SK-N-SH treated with all-trans-retinoic acid at 6 μM for 48 hours (cell line): ENCODE measurements at regions not wholly inside any gene's neighbourhood (a gene's known extent, or its start where the extent isn't known, plus 50 kb on each side); places are given as distances from the start of the nearest gene placed in this dataset.

ENCODE experiments used
- ATAC-seq: fragments of 200-7000 bp; cut with Tn5 transposase; 3 replicates; pipeline ENCODE4 v1.9.1; 2020; ENCODE audit warnings: mild to moderate bottlenecking, moderate library complexity
- ARNTL ChIP-seq: fragments of 450-650 bp; formaldehyde crosslinking; IDR thresholded peaks from 2 replicates; pipeline ENCODE4 v1.5.0; 2020; ENCODE audit warnings: low read depth, mild to moderate bottlenecking, moderate library complexity, borderline replicate concordance
- BACH2 ChIP-seq: fragments of 250-450 bp; sonication (Bioruptor Pico); IDR thresholded peaks from 2 replicates; pipeline ENCODE4 v1.9.0; 2021; ENCODE audit warnings: mild to moderate bottlenecking, borderline replicate concordance
- CREB5 ChIP-seq: fragments of 250-450 bp; sonication (Bioruptor Pico); IDR thresholded peaks from 2 replicates; pipeline ENCODE4 v1.5.1; 2020; ENCODE audit warnings: low read depth, mild to moderate bottlenecking, moderate library complexity
- CSRNP3 ChIP-seq: fragments of 250-450 bp; sonication (Bioruptor Pico); IDR thresholded peaks from 2 replicates; pipeline ENCODE4 v1.5.1; 2021; ENCODE audit warnings: mild to moderate bottlenecking, moderate library complexity
- ESRRG ChIP-seq: fragments of 250-450 bp; sonication (Bioruptor Pico); IDR thresholded peaks from 2 replicates; pipeline ENCODE4 v1.6.1; 2021; ENCODE audit warnings: mild to moderate bottlenecking
- GLIS3 ChIP-seq: fragments of 250-450 bp; sonication (Bioruptor Pico); IDR thresholded peaks from 2 replicates; pipeline ENCODE4 v1.5.0; 2020; ENCODE audit warnings: mild to moderate bottlenecking, moderate library complexity
- OSR1 ChIP-seq: fragments of 250-450 bp; sonication (Bioruptor Pico); IDR thresholded peaks from 2 replicates; pipeline ENCODE4 v1.8.0; 2022; ENCODE audit warnings: moderate library complexity, mild to moderate bottlenecking, inconsistent platforms
- PATZ1 ChIP-seq: fragments of 250-450 bp; sonication (Bioruptor Pico); IDR thresholded peaks from 2 replicates; pipeline ENCODE4 v1.8.0; 2020; ENCODE audit warnings: mild to moderate bottlenecking, moderate library complexity, borderline replicate concordance
- PPARA ChIP-seq: fragments of 250-450 bp; sonication (Bioruptor Pico); IDR thresholded peaks from 2 replicates; pipeline ENCODE4 v1.5.0; 2020; ENCODE audit warnings: mild to moderate bottlenecking, borderline replicate concordance
- RARB ChIP-seq: fragments of 250-450 bp; sonication (Bioruptor Pico); IDR thresholded peaks from 2 replicates; pipeline ENCODE4 v1.8.0; 2021; ENCODE audit warnings: mild to moderate bottlenecking, moderate library complexity
- TCF4 ChIP-seq: fragments of 250-450 bp; sonication (Bioruptor Pico); IDR thresholded peaks from 2 replicates; pipeline ENCODE4 v1.8.0; 2021; ENCODE audit warnings: mild to moderate bottlenecking, moderate library complexity, borderline replicate concordance
- TOX ChIP-seq: fragments of 250-450 bp; sonication (Bioruptor Pico); IDR thresholded peaks from 2 replicates; pipeline ENCODE4 v1.8.0; 2021; ENCODE audit warnings: mild to moderate bottlenecking, moderate library complexity, borderline replicate concordance
- TSHZ2 ChIP-seq: fragments of 250-450 bp; sonication (Bioruptor Pico); IDR thresholded peaks from 2 replicates; pipeline ENCODE4 v1.5.0; 2020; ENCODE audit warnings: mild to moderate bottlenecking, moderate library complexity
- ZC3H10 ChIP-seq: fragments of 250-450 bp; sonication (Bioruptor Pico); IDR thresholded peaks from 2 replicates; pipeline ENCODE4 v1.5.1; 2021; ENCODE audit warnings: mild to moderate bottlenecking, moderate library complexity
- ZFP3 ChIP-seq: fragments of 250-450 bp; sonication (Bioruptor Pico); IDR thresholded peaks from 2 replicates; pipeline ENCODE4 v1.5.0; 2020; ENCODE audit warnings: mild to moderate bottlenecking, moderate library complexity
- ZNF565 ChIP-seq: fragments of 450-650 bp; formaldehyde crosslinking; conservative IDR thresholded peaks from 2 replicates; pipeline ENCODE4 v1.5.0; 2020; ENCODE audit warnings: low read depth, mild to moderate bottlenecking, moderate library complexity
- ZNF70 ChIP-seq: fragments of 450-650 bp; formaldehyde crosslinking; IDR thresholded peaks from 2 replicates; pipeline ENCODE4 v1.5.0; 2020; ENCODE audit warnings: mild to moderate bottlenecking, moderate library complexity

GRCh38 chr21:32200029-32200428 lies 78.8 kb downstream of the MIS18A start:
- no peak for ATAC-seq
- no peak for TF ChIP-seq ARNTL (CRISPR knock-in tag)
- TF ChIP-seq PPARA (CRISPR knock-in tag): no peak
- TF ChIP-seq PATZ1 (CRISPR knock-in tag): no peak
- no peak for TF ChIP-seq RARB (CRISPR knock-in tag)
- TF ChIP-seq ZNF70 (CRISPR knock-in tag): no peak

GRCh38 chr21:32198384-32198783 lies 80.5 kb downstream of the MIS18A start:
- ATAC-seq: no peak

More at GRCh38 chr21:32198384-32198783, 80.5 kb downstream of the MIS18A start:
- TF ChIP-seq ESRRG (CRISPR knock-in tag) (no peak), CREB5 (CRISPR knock-in tag) (no peak), CSRNP3 (CRISPR knock-in tag) (no peak), PATZ1 (CRISPR knock-in tag) (no peak), PPARA (CRISPR knock-in tag) (no peak), TOX (CRISPR knock-in tag) (no peak), ZC3H10 (no peak), RARB (CRISPR knock-in tag) (no peak), GLIS3 (CRISPR knock-in tag) (no peak), ZNF565 (CRISPR knock-in tag) (no peak), BACH2 (CRISPR knock-in tag) (no peak), ARNTL (CRISPR knock-in tag) (no peak), ZFP3 (no peak), ZNF70 (CRISPR knock-in tag) (no peak), TCF4 (CRISPR knock-in tag) (no peak), OSR1 (no peak), TSHZ2 (CRISPR knock-in tag) (no peak)
